Vagina (tissue), 2 donors: ENCODE measurements at regions not wholly inside any gene's neighbourhood (a gene's known extent, or its start where the extent isn't known, plus 50 kb on each side); places are given as distances from the start of the nearest gene placed in this dataset.

ENCODE experiments used
- CTCF ChIP-seq, 3 experiments: fragments of 450-650 bp in 2 of 3; fragments of 200-600 bp in 1 of 3; sonication (generic) in 1 of 3; IDR thresholded peaks; one replicate each; pipeline ENCODE4 v1.5.1; 2017 to 2019; ENCODE audit warnings: antibody characterized with exemption in 3 of 3, mild to moderate bottlenecking in 2 of 3, moderate library complexity in 2 of 3
- POLR2A ChIP-seq, 2 donors: fragments of 450-650 bp; IDR thresholded peaks; one replicate each; pipeline ENCODE4 v1.6.1; 2017; ENCODE audit warnings: antibody characterized with exemption in 2 of 2, mild to moderate bottlenecking in 2 of 2, moderate library complexity in 2 of 2
- POLR2AphosphoS5 ChIP-seq, 2 donors: sonication (generic); formaldehyde crosslinking; IDR thresholded peaks; one replicate each; pipeline ENCODE4 v1.9.0; 2017; ENCODE audit warnings: antibody characterized with exemption in 2 of 2, mild to moderate bottlenecking in 2 of 2, low read depth in 1 of 2; ENCODE audit not compliant: insufficient read depth in 1 of 2

DNA sequence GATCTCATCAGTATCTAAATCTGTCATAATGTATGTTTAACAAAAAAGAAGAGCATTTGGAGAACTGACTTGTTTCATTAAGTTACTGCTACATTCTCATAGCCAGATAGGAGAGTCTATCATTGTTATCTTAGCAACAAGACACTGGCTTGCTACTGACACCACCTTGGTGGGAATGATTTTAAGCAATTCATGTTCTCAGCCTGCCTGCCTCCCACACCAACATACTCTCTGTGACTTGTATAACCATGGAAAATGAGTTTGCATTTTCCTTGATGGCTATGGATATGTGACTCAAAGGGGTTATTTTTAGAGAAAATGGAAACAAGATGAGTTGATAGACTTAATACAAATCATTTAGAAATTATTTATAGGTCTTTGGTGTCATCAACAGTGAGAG, 1308.9 kb downstream of the OLFM4 start:
- no peak for TF ChIP-seq POLR2A (IDR thresholded peaks at IDR 0.05)
- TF ChIP-seq CTCF (IDR thresholded peaks at IDR 0.05) = no peak
- TF ChIP-seq POLR2AphosphoS5 (IDR thresholded peaks at IDR 0.05; ENCODE audit: insufficient read depth in 1 of 2, low read depth in 1 of 2) = no peak
